HG03097 (cell line): ENCODE measurements at regions not wholly inside any gene's neighbourhood (a gene's known extent, or its start where the extent isn't known, plus 50 kb on each side); places are given as distances from the start of the nearest gene placed in this dataset.
"Not testable (repeated sequence)": the region's sequence is repeated elsewhere in the genome, so short reads cannot be mapped to it uniquely, and the experiment has no call there.

ENCODE experiments used
- ATAC-seq: cut with Tn5 transposase; IDR thresholded peaks from one replicate; pipeline ENCODE4 v1.9.1; 2021; ENCODE audit not compliant: unreplicated experiment, low FRiP score

DNA sequence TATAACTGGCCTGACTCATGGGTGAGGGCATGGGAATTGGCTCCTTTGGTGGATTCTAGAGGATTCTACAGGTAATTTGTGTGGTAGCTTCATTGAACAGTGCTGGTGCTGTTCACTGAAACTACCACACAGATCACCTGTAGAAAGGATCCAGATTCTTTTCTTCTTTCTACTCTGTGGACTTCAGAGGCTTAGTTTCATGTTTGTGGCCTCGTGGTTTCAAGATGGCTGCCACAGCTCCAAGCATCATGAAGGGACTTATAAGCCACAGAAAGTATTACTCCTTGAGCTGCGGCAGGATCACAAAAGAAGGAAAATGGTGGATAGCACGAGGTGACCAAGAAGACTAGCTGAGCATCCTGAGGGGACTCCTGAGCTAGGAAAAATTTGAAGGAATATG lies 88.9 kb downstream of the ADCYAP1 start:
- ATAC-seq, result no peak

- ATAC-seq, result no peak
Observed at GRCh38 chr18:995629-996028, 91.0 kb downstream of the ADCYAP1 start.

- ATAC-seq, result no peak
Observed at GRCh38 chr18:997499-997898, 92.8 kb downstream of the ADCYAP1 start.

DNA sequence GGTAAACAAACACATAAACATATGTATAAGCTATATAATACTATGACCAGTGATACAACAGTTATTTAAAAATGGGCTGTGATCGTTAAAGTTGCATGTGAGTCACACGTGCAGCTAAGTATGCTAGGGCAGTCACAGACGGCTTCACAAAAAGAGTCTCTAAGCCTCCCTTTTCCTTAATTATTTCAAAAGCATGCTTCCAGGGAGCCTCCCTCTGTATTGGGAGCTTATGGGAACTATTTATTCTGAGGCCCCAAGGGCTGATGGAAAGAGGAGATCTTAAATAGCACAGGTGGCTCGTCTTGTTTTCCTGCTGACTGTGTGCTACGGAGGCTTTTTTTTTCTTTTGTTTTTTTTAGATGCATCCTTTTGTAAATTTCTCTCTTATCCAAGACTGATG lies 94.3 kb downstream of the ADCYAP1 start:
- ATAC-seq, result no peak

GRCh38 chr18:1002653-1003178 lies 98.0 kb downstream of the ADCYAP1 start:
- ATAC-seq, result no peak

GRCh38 chr18:1003499-1003898 lies 98.8 kb downstream of the ADCYAP1 start:
- no peak for ATAC-seq

GRCh38 chr18:1006304-1006703 lies 101.6 kb downstream of the ADCYAP1 start:
- no peak for ATAC-seq

DNA sequence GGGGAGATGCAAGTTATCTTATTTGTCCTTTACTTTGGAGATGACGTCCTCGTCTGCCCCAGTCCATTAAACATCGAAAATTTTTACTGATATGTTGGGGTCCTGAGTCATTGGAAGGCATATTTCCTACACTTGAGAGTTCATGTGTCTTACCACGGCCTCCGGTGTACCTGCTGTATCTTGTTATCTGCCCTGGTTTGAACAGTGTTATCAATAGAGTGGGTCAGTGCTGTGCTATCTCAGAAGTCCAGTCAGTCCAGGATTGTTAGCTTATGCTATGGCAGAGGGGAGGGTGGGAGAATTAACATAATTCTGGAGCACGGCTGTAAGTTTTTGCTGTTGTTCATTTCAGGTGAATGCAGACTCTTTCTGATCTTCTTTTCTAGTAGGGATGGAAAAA lies 102.3 kb downstream of the ADCYAP1 start:
- ATAC-seq, result no peak

- ATAC-seq, result no peak
Observed at GRCh38 chr18:1011349-1011748, 106.7 kb downstream of the ADCYAP1 start.

DNA sequence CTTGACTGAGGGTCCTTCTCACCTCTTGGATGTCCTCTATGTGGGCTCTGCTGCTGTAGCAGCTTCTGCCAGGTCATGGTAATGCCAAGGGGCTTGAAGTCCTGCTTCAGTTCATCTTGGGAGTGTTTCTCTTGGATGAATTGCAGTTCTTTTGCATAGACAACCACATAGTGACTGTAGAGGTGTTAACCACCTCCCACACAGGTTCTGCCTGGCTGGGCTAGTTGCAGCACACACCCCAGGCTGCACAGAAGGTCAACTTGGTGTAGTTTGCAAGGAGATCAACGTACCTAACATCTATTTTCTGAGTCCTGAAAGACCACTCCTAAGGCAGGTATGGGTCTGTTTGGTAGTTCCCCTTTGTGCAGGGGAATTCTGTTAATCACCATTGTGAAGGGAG lies 108.1 kb downstream of the ADCYAP1 start:
- ATAC-seq, result no peak

- ATAC-seq, result no peak
Observed at GRCh38 chr18:1013951-1014350, 109.3 kb downstream of the ADCYAP1 start.

GRCh38 chr18:1014509-1014908 lies 109.8 kb downstream of the ADCYAP1 start:
- no peak for ATAC-seq

GRCh38 chr18:1014951-1015624 lies 110.4 kb downstream of the ADCYAP1 start:
- no peak for ATAC-seq

- ATAC-seq, result no peak
Observed at GRCh38 chr18:1015777-1016176, 111.1 kb downstream of the ADCYAP1 start.

DNA sequence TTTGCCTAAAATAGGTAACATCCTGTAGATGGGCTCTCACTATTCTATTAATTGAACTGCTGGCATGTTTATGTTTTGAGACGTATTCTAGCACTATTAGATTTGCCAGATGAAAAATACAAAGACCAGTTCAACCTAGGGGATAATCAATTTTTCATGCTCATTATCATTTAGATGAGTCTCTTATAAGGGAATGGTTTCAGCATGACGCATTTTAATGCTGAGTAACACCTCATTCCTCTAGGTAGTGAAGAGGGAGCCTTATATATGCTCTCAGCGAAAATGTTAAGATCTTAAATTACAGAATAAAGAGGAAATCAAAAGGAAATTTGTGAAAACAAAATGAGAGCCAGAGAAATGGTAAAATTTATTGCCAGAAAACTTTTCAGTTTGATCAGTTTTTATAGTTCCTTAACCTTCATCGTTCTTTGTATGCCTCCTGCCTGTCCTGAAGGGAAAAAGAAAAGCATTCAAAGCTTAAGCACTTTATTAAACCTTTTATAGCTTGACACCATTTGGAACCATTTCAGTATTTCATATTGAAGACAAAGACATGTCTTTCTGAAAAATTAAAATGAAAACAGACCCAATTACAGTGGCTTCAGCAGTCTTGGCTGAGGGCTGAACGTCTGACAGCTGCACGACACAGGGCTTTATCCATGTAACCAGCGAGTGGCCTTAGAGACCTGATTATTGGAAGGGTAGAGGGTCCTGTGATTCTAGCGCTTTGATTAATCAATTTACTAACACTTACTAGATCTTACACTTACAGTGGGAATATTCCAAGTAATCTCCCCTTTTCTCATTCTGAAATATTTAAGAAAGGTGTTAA lies 112.8 kb downstream of the ADCYAP1 start:
- no peak for ATAC-seq

DNA sequence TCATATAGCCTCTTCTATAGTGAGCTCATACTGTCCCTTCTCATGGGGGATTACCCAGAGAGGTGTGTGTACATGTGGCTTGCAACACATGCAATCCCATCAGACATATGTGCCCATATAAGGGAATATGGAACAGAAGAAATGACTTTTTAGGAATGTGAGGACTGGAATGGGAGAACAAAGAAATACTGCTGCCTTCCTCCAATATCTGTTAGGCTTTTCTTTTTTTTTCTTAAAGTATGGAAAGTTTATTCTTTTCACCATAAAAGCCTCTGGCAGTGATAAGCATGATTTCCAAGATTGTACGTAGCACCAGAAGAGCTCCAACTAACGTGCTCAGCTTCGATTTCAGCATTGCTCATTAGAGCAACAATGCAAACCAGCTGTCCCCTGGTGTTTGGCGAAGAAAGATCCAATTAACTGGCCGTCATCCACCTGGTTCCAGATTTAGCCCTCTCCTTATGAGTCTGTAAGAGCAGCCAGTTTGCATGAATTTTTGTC lies 113.6 kb downstream of the ADCYAP1 start:
- ATAC-seq, result no peak

DNA sequence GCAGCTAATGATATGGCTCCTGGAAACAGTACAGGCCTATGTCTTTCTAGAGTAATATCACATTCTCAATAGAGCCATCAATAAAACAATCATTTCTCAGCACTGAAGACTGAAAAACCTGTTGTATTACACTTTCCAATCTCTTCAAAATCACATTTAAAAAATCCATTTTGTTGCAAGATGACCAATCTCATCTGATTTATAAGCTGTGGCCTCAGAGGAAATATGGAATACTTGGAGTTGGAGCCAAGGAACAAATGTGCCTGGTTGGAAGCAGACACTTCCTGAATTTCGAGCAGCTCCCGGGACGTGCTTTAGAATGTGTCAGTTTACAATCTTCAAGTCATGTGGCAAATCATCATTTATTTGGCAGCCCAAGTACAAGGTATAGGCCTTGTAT lies 114.5 kb downstream of the ADCYAP1 start:
- ATAC-seq, result no peak

- no peak for ATAC-seq
Observed at GRCh38 chr18:1020731-1021344, 116.2 kb downstream of the ADCYAP1 start.

GRCh38 chr18:1026930-1027329 lies 122.3 kb downstream of the ADCYAP1 start:
- ATAC-seq, result no peak

GRCh38 chr18:1033092-1033491 lies 128.4 kb downstream of the ADCYAP1 start:
- ATAC-seq, result not testable (repeated sequence)

DNA sequence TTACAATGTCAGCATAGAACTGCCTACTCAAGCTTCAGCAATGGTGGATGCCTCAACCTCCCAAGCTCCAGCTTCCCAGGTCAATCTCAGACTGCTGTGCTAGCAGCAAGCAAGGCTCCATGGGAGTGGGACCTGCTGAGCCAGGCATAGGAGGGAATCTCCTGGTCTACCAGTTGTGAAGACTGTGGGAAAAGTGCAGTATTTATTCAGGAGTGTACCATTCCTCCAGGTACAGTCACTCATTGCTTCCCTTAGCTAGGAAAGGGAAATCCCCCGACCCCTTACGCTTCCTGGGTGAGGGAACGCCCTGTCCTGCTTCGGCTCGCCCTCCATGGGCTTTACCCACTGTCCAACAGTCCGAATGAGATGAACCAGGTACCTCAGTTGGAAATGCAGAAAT lies 130.3 kb downstream of the ADCYAP1 start:
- ATAC-seq, result no peak
